Memory B cell (primary cell): ENCODE measurements at regions not wholly inside any gene's neighbourhood (a gene's known extent, or its start where the extent isn't known, plus 50 kb on each side); places are given as distances from the start of the nearest gene placed in this dataset.

Source experiments
- ATAC-seq: fragments of 150-1000 bp; cut with Tn5 transposase; 2 replicates; pipeline ENCODE4 v1.10.0; 2021; ENCODE audit warnings: low read depth, mild to moderate bottlenecking, moderate library complexity
- DNase-seq, 2 donors: peaks; one replicate each; pipeline ENCODE4 v3.0.0; 2022; ENCODE audit warnings: low spot score in 2 of 2
- H3K27ac Mint-ChIP-seq: one replicate; pipeline ENCODE4 v1.8.0; 2022; ENCODE audit warnings: mild to moderate bottlenecking, moderate library complexity, mixed read lengths
- H3K27me3 Mint-ChIP-seq: one replicate; pipeline ENCODE4 v1.8.0; 2022; ENCODE audit warnings: mixed read lengths
- H3K36me3 Mint-ChIP-seq: one replicate; pipeline ENCODE4 v1.8.0; 2022; ENCODE audit warnings: mild to moderate bottlenecking, mixed read lengths
- H3K4me1 Mint-ChIP-seq: one replicate; pipeline ENCODE4 v1.8.0; 2022; ENCODE audit warnings: mixed read lengths
- H3K4me3 Mint-ChIP-seq: one replicate; pipeline ENCODE4 v1.8.0; 2022; ENCODE audit warnings: mild to moderate bottlenecking, moderate library complexity, mixed read lengths
- H3K9me3 Mint-ChIP-seq: one replicate; pipeline ENCODE4 v1.8.0; 2022; ENCODE audit warnings: mixed read lengths

- Mint-ChIP-seq H3K4me3 (no peak overlapping the region), H3K9me3 (no peaks in the 10 kb centered on the region), H3K27me3 (no peaks in the 10 kb centered on the region), H3K27ac (no peak overlapping the region), H3K4me1 (no peaks in the 10 kb centered on the region), H3K36me3 (no peaks in the 10 kb centered on the region)
- ATAC-seq (no peak), DNase-seq (no peak)
Measured at GRCh38 chr3:181572432-181572831, 139.3 kb upstream of the SOX2 start.

DNA sequence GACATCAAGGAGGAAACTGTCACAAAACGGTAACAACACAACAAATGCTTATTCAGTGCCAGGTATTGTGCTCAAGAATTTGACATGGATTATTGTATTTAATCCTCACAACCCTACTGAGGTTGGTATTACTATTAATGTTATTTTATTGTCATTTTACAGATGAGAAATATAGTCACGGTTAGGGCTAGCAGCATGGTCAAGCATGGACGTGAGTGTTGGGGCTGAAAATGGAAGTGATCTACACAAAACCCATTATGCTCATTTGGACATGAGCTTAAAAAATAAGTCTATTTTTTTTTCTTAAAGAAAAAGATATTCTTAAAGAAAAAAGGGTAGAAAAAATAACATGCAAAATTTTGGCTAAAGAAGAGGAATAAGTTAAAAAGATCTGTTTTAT lies 141.3 kb upstream of the SOX2 start:
- no peaks in the 10 kb centered on the region for H3K4me1 Mint-ChIP-seq
- H3K27ac Mint-ChIP-seq: no peak overlapping the region
- no peaks in the 10 kb centered on the region for H3K27me3 Mint-ChIP-seq
- H3K4me3 Mint-ChIP-seq: no peak overlapping the region
- H3K36me3 Mint-ChIP-seq: no peaks in the 10 kb centered on the region
- no peak for ATAC-seq
- no peak for DNase-seq
- no peaks in the 10 kb centered on the region for H3K9me3 Mint-ChIP-seq

DNA sequence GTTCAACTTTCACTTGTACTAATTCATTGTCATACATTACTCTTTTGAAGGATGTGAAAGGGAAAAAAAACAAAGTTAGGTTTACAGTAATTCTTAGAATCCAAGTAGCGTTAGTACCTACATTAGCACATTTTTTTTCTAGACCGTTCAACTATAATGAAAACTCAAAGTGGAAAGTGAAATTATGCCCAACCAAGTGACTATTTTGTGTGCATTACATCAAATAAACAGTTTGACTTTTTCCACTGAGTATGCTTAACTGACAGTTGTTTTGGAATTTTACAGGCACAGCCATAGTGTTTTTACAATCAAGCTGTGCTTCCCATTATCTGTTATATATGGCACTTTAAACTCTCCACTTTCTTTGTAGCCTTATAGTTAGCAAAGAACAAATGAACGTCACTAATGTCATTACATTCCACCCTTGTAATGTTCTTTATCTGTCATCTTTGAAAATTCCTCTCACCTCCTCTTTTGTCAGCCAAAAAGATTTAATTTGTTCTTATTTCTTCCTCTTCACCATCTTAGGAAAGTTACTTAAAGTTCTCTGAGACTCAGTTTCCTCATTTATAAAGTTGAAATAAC lies 142.3 kb upstream of the SOX2 start:
- no peaks in the 10 kb centered on the region for H3K9me3 Mint-ChIP-seq
- no peak overlapping the region for H3K4me3 Mint-ChIP-seq
- ATAC-seq: no peak
- H3K36me3 Mint-ChIP-seq: no peaks in the 10 kb centered on the region
- H3K27ac Mint-ChIP-seq: no peak overlapping the region
- no peaks in the 10 kb centered on the region for H3K4me1 Mint-ChIP-seq
- H3K27me3 Mint-ChIP-seq: no peaks in the 10 kb centered on the region
- DNase-seq: no peak

GRCh38 chr3:181568693-181569092 lies 143.0 kb upstream of the SOX2 start:
- no peak overlapping the region for H3K27ac Mint-ChIP-seq
- no peaks in the 10 kb centered on the region for H3K27me3 Mint-ChIP-seq
- H3K4me1 Mint-ChIP-seq: no peaks in the 10 kb centered on the region
- H3K9me3 Mint-ChIP-seq: no peaks in the 10 kb centered on the region
- no peak for ATAC-seq
- DNase-seq: no peak
- H3K36me3 Mint-ChIP-seq: no peaks in the 10 kb centered on the region
- no peak overlapping the region for H3K4me3 Mint-ChIP-seq

GRCh38 chr3:181568248-181568647 lies 143.5 kb upstream of the SOX2 start:
- Mint-ChIP-seq H3K4me3 (no peak overlapping the region), H3K4me1 (no peaks in the 10 kb centered on the region), H3K27me3 (peaks cover under 1% of the 10 kb centered on the region), H3K27ac (no peak overlapping the region), H3K36me3 (no peaks in the 10 kb centered on the region), H3K9me3 (peaks cover under 1% of the 10 kb centered on the region)
- DNase-seq (no peak), ATAC-seq (no peak)

GRCh38 chr3:181567311-181568075 lies 144.2 kb upstream of the SOX2 start:
- no peaks in the 10 kb centered on the region for H3K36me3 Mint-ChIP-seq
- H3K4me1 Mint-ChIP-seq: no peaks in the 10 kb centered on the region
- no peak for DNase-seq
- H3K4me3 Mint-ChIP-seq: no peak overlapping the region
- no peak overlapping the region for H3K27ac Mint-ChIP-seq
- H3K9me3 Mint-ChIP-seq: peaks cover 1% of the 10 kb centered on the region
- H3K27me3 Mint-ChIP-seq: peaks cover 1% of the 10 kb centered on the region
- ATAC-seq: no peak

GRCh38 chr3:181565416-181565815 lies 146.3 kb upstream of the SOX2 start:
- peaks cover 1% of the 10 kb centered on the region for H3K27me3 Mint-ChIP-seq
- no peaks in the 10 kb centered on the region for H3K36me3 Mint-ChIP-seq
- no peak for DNase-seq
- no peaks in the 10 kb centered on the region for H3K4me1 Mint-ChIP-seq
- peaks cover 1% of the 10 kb centered on the region for H3K9me3 Mint-ChIP-seq
- H3K27ac Mint-ChIP-seq: no peak overlapping the region
- no peak overlapping the region for H3K4me3 Mint-ChIP-seq
- ATAC-seq: no peak

DNA sequence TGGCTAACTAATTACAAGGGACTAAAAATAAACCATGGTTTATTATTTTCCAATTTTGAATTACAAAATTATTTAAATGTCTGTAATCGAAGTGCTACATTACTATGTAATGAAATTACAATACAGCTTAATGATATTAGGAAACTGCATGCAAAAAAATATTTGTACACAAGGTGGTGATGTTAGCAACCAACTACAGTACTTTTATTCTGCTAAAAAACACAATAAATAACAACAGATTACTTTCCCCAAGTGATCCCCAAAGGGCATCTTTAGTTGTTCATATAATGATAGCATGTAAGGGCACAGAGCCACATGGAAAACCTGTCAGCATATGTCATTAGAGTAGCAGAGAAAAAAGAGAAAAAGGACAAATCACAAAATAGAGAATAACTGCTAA lies 147.5 kb upstream of the SOX2 start:
- no peak for ATAC-seq
- H3K27ac Mint-ChIP-seq: no peak overlapping the region
- H3K36me3 Mint-ChIP-seq: no peaks in the 10 kb centered on the region
- H3K4me3 Mint-ChIP-seq: no peak overlapping the region
- no peaks in the 10 kb centered on the region for H3K4me1 Mint-ChIP-seq
- peaks cover 1% of the 10 kb centered on the region for H3K27me3 Mint-ChIP-seq
- no peak for DNase-seq
- H3K9me3 Mint-ChIP-seq: peaks cover 1% of the 10 kb centered on the region

GRCh38 chr3:181561139-181562031 lies 150.3 kb upstream of the SOX2 start:
- Mint-ChIP-seq H3K4me1 (no peaks in the 10 kb centered on the region), H3K4me3 (no peak overlapping the region), H3K27ac (no peak overlapping the region), H3K36me3 (no peaks in the 10 kb centered on the region), H3K9me3 (peaks cover 1% of the 10 kb centered on the region), H3K27me3 (peaks cover 1% of the 10 kb centered on the region)
- DNase-seq: no peak
- ATAC-seq: no peak

- Mint-ChIP-seq H3K4me1 (no peaks in the 10 kb centered on the region), H3K4me3 (no peak overlapping the region), H3K36me3 (no peaks in the 10 kb centered on the region), H3K27me3 (peaks cover 1% of the 10 kb centered on the region), H3K9me3 (peaks cover 1% of the 10 kb centered on the region), H3K27ac (no peak overlapping the region)
- DNase-seq (no peak), ATAC-seq (no peak)
Measured at GRCh38 chr3:181558870-181559269, 152.9 kb upstream of the SOX2 start.

DNA sequence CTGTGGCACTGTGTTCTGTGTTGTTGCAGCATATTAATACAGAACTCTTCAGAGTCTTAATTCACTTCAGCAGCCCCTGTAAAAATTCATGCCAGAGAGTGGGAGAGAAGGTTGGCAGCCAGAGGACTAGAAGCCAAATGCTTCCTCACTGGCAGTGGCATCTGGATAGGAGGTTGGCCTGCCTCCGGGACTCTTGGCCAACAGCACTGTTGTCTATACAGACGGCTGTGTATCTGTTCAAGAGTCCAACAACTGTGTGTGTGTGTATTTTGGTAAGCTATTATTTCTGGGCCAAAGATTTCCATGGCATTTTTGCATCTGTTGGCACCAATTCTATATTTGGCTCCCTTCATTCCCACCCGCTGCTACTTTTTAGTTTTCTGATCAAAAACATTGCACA lies 156.0 kb upstream of the SOX2 start:
- Mint-ChIP-seq H3K4me3 (no peak overlapping the region), H3K9me3 (no peaks in the 10 kb centered on the region), H3K4me1 (no peaks in the 10 kb centered on the region), H3K36me3 (no peaks in the 10 kb centered on the region), H3K27me3 (no peaks in the 10 kb centered on the region), H3K27ac (no peak overlapping the region)
- no peak for ATAC-seq
- DNase-seq: no peak

GRCh38 chr3:181554233-181554765 lies 157.4 kb upstream of the SOX2 start:
- Mint-ChIP-seq H3K36me3 (no peaks in the 10 kb centered on the region), H3K4me3 (no peak overlapping the region), H3K9me3 (no peaks in the 10 kb centered on the region)

DNA sequence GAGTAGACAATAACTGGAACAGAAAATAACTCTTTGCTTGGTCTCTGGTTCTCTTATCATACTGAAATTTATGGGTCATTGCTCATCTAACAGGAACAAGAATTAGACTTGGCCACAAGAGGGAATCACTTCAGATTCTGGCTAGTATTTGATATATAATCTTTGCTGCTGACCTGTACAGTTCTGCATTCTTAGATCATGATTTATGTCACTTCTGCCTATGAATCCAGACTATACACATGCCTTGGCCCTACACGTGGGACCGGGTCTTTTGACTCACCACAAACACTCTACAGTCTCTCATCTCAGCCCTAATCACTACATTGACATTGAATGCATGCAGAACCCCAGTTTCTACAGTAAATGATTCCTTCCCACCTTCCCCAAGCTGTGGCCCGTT lies 162.5 kb upstream of the SOX2 start:
- Mint-ChIP-seq H3K4me1 (no peaks in the 10 kb centered on the region), H3K9me3 (peaks cover 3% of the 10 kb centered on the region), H3K36me3 (no peaks in the 10 kb centered on the region), H3K27me3 (no peaks in the 10 kb centered on the region), H3K4me3 (no peak overlapping the region), H3K27ac (no peak overlapping the region)
- DNase-seq (no peak), ATAC-seq (no peak)

More at GRCh38 chr3:181554233-181554765, 157.4 kb upstream of the SOX2 start:
- no peaks in the 10 kb centered on the region for H3K27me3 Mint-ChIP-seq
- no peak for ATAC-seq
- H3K4me1 Mint-ChIP-seq: no peaks in the 10 kb centered on the region
- no peak overlapping the region for H3K27ac Mint-ChIP-seq
- no peak for DNase-seq

DNA sequence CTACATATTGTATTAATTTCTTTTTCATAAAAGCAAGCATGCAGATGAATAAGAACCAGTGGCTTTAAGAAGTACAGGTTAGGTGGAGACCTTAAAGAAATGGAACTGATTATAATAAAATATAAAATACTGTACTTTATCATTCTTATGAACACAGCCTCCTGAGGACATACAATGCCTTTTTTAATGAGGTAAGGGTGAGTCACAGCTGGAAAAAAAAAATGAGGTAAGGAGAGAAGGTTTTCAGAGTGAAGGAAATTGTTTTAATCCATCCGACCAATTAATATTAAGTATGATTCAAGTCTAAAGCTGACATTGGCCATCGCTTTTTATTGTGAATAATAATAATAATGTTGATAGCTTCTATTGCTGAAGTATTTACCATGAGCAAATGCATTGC lies 170.3 kb upstream of the SOX2 start:
- H3K4me1 Mint-ChIP-seq: no peaks in the 10 kb centered on the region
- no peak overlapping the region for H3K27ac Mint-ChIP-seq
- ATAC-seq (no peak), DNase-seq (no peak)
- no peaks in the 10 kb centered on the region for H3K36me3 Mint-ChIP-seq
- peaks cover 2% of the 10 kb centered on the region for H3K9me3 Mint-ChIP-seq
- H3K27me3 Mint-ChIP-seq: no peaks in the 10 kb centered on the region
- H3K4me3 Mint-ChIP-seq: no peak overlapping the region
